ENCODE measurements at regions not wholly inside any gene's neighbourhood (a gene's known extent, or its start where the extent isn't known, plus 50 kb on each side); places are given as distances from the start of the nearest gene placed in this dataset.

DNA sequence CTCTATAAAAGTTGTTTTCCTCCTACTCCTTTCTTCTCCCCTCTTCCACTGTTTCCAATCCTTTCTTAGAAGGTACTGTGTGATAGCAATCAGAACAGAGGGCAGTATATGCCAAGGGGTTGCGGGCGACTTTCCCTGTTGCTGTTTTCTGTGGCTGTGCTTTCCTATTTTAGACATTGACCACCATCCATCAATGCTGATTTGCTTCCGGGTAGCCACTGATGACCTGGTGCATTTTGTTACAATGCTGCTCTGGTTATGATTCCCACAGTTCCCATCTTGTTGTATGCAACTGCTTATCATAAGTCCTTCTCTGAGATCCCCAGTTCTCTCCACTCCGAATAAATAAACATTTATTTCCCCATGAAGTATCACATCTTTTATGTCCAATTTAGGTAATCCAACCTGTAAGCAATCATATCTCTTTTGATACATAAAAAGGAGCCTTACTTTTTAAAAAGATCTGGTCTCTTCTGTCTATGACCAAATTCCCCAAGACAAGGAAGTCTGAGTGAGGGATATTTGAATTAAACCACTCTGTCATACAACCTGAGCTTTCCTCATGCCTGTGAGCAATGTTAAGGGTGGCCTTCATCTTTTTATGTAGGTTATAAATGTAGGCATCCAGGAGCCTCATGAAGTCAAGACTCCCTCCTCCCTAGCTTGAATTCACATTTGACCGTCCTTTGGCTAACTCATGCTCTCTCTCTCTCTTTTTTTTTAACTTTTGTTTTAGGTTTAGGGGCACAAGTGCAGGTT is 52.5 kb upstream of the CD55 start:
- no peak overlapping the region for H3K18ac ChIP-seq (ENCODE audit: low read depth in 1 of 2, low read length in 2 of 2)
- H2BK5ac ChIP-seq (ENCODE audit: low read depth, low read length, poor library complexity, severe bottlenecking) = no peak overlapping the region

More for the DNA sequence above, 52.5 kb upstream of the CD55 start:
- Histone ChIP-seq H3K4me2 (ENCODE audit: low read length, poor library complexity, severe bottlenecking) (no peak overlapping the region), H2BK12ac (ENCODE audit: low read length in 2 of 2) (no peak overlapping the region), H3K27ac (ENCODE audit: low read length, poor library complexity, severe bottlenecking) (no peak overlapping the region), H3K23ac (ENCODE audit: low read length in 2 of 2) (no peak overlapping the region), H3K9ac (ENCODE audit: low read length) (no peak overlapping the region), H4K8ac (ENCODE audit: low read length) (no peak overlapping the region), H3K79me1 (replicated peaks; ENCODE audit: low read length, poor library complexity, severe bottlenecking) (no peaks in the 10 kb centered on the region), H3K4ac (ENCODE audit: low read depth in 1 of 2, low read length in 2 of 2) (no peak overlapping the region), H2BK15ac (ENCODE audit: low read depth, poor library complexity, severe bottlenecking) (no peak overlapping the region), H3K14ac (ENCODE audit: low read length in 2 of 2) (no peak overlapping the region), H3K9me3 (ENCODE audit: control insufficient read depth, low read length) (no peaks in the 10 kb centered on the region), H2BK120ac (ENCODE audit: low read depth, low read length) (no peak overlapping the region), H4K91ac (ENCODE audit: low read length) (no peak overlapping the region), H2AK5ac (ENCODE audit: low read length, severe bottlenecking) (no peak overlapping the region), H3K4me1 (ENCODE audit: control insufficient read depth, insufficient read depth, low read depth, low read length) (no peaks in the 10 kb centered on the region), H3K27me3 (ENCODE audit: control insufficient read depth in 1 of 2, insufficient read depth in 1 of 2, low read length in 2 of 2) (no peaks in the 10 kb centered on the region), H3K4me3 (ENCODE audit: insufficient read depth in 1 of 2, low read depth in 1 of 2, low read length in 2 of 2) (no peak overlapping the region), H3K36me3 (ENCODE audit: control insufficient read depth in 1 of 2, insufficient read depth in 2 of 2, low read depth in 1 of 2, low read length in 2 of 2) (no peaks in the 10 kb centered on the region), H2AFZ (ENCODE audit: low read depth, low read length) (no peak overlapping the region)
- WGBS = 89% methylated on average over 4 of the region's 5 CpGs
- no peak for DNase-seq

All from mesenchymal stem cell (in vitro differentiated cells and primary cell).